Liver (tissue), 8 donors: ENCODE measurements at regions not wholly inside any gene's neighbourhood (a gene's known extent, or its start where the extent isn't known, plus 50 kb on each side); places are given as distances from the start of the nearest gene placed in this dataset.

Experiments
- DNase-seq: peaks from one replicate; pipeline ENCODE4 v3.0.0-alpha.2; 2017; ENCODE audit warnings: low spot score
- H3K27ac ChIP-seq, 2 donors: one replicate each; pipeline ENCODE4 v1.7.0; 2013; ENCODE audit warnings: inconsistent platforms in 2 of 2, low read length in 2 of 2, control low read depth in 1 of 2, low read depth in 1 of 2, mild to moderate bottlenecking in 1 of 2
- H3K27me3 ChIP-seq, 4 donors: one replicate each; pipeline versions ENCODE4 v1.6.1 to v1.7.0; 2013; ENCODE audit warnings: low read length in 3 of 4, inconsistent platforms in 1 of 4, mild to moderate bottlenecking in 1 of 4, moderate library complexity in 1 of 4; ENCODE audit not compliant: control insufficient read depth in 4 of 4, insufficient read depth in 4 of 4
- H3K36me3 ChIP-seq, 4 donors: one replicate each; pipeline versions ENCODE4 v1.6.1 to v1.7.0; 2013; ENCODE audit warnings: low read length in 3 of 4, mild to moderate bottlenecking in 3 of 4, low read depth in 1 of 4, moderate library complexity in 1 of 4; ENCODE audit not compliant: control insufficient read depth in 4 of 4, insufficient read depth in 3 of 4
- H3K4me1 ChIP-seq, 4 donors: one replicate each; pipeline versions ENCODE4 v1.6.1 to v1.7.0; 2013; ENCODE audit warnings: low read length in 3 of 4, mild to moderate bottlenecking in 3 of 4, moderate library complexity in 1 of 4; ENCODE audit not compliant: control insufficient read depth in 4 of 4, insufficient read depth in 4 of 4
- H3K4me3 ChIP-seq, 3 donors: one replicate each; pipeline versions ENCODE4 v1.6.1 to v1.7.0; 2013; ENCODE audit warnings: low read length in 3 of 3, control low read depth in 1 of 3, low read depth in 1 of 3, mild to moderate bottlenecking in 1 of 3
- H3K9ac ChIP-seq, 2 donors: one replicate each; pipeline ENCODE4 v1.7.0; 2013; ENCODE audit warnings: low read length in 2 of 2, mild to moderate bottlenecking in 2 of 2, moderate library complexity in 2 of 2, control low read depth in 1 of 2, low read depth in 1 of 2
- H3K9me3 ChIP-seq, 4 donors: one replicate each; pipeline versions ENCODE4 v1.6.1 to v1.7.0; 2013; ENCODE audit warnings: low read length in 3 of 4; ENCODE audit not compliant: control insufficient read depth in 4 of 4
- EGR1 ChIP-seq, 2 donors: IDR thresholded peaks; 2 replicates each; pipeline ENCODE4 v1.6.1; 2016 to 2018; ENCODE audit warnings: antibody characterized with exemption in 2 of 2, low read depth in 2 of 2
- FOXA1 ChIP-seq: IDR thresholded peaks from 2 replicates; pipeline ENCODE4 v1.6.1; 2016; ENCODE audit warnings: antibody characterized with exemption
- FOXA2 ChIP-seq: IDR thresholded peaks from 2 replicates; pipeline ENCODE4 v1.6.1; 2016; ENCODE audit warnings: antibody characterized with exemption
- HNF4A ChIP-seq, 2 donors: conservative IDR thresholded peaks; 2 replicates each; pipeline ENCODE4 v1.6.1; 2016; ENCODE audit warnings: antibody characterized with exemption in 2 of 2, mild to moderate bottlenecking in 2 of 2
- HNF4G ChIP-seq: IDR thresholded peaks from 2 replicates; pipeline ENCODE4 v1.6.1; 2016; ENCODE audit warnings: antibody characterized with exemption
- JUND ChIP-seq, 2 donors: IDR thresholded peaks; 2 replicates each; pipeline ENCODE4 v1.6.1; 2016; ENCODE audit warnings: antibody characterized with exemption in 2 of 2
- RAD21 ChIP-seq, 2 donors: IDR thresholded peaks; 2 replicates each; pipeline ENCODE4 v1.6.1; 2016; ENCODE audit warnings: antibody characterized with exemption in 2 of 2, mild to moderate bottlenecking in 2 of 2
- RXRA ChIP-seq, 2 donors: IDR thresholded peaks; 2 replicates each; pipeline ENCODE4 v1.6.1; 2017 to 2018; ENCODE audit warnings: antibody characterized with exemption in 2 of 2, mild to moderate bottlenecking in 1 of 2
- SP1 ChIP-seq: IDR thresholded peaks from 2 replicates; pipeline ENCODE4 v1.6.1; 2018; ENCODE audit warnings: antibody characterized with exemption, mild to moderate bottlenecking
- TAF1 ChIP-seq: conservative IDR thresholded peaks from 2 replicates; pipeline ENCODE4 v1.6.1; 2016; ENCODE audit warnings: antibody characterized with exemption, mild to moderate bottlenecking
- YY1 ChIP-seq: IDR thresholded peaks from 2 replicates; pipeline ENCODE4 v1.6.1; 2016; ENCODE audit warnings: antibody characterized with exemption, mild to moderate bottlenecking
- WGBS: extraction: QIAGEN DNeasy Blood & Tissue Kit; methylation state at CpG from one replicate; pipeline ENCODE4 v1.1.7; 2013; 5-methylcytosine and 5-hydroxymethylcytosine counted together
- TF ChIP-seq, protein P1 (sequence below): IDR thresholded peaks from 2 replicates; pipeline ENCODE4 v1.6.1; 2016; ENCODE audit warnings: antibody characterized with exemption, mild to moderate bottlenecking
- TF ChIP-seq, protein P2 (sequence below): fragments of 150-350 bp; IDR thresholded peaks from 2 replicates; pipeline ENCODE4 v1.5.1; 2017; ENCODE audit warnings: improper control_type of control experiment, low read depth, low read length; ENCODE audit not compliant: missing input control
- TF ChIP-seq, protein P3 (sequence below): IDR thresholded peaks from 2 replicates; pipeline ENCODE4 v1.6.1; 2016; ENCODE audit warnings: antibody characterized with exemption
- TF ChIP-seq, protein P4 (sequence below): IDR thresholded peaks from 2 replicates; pipeline ENCODE4 v1.6.1; 2016; ENCODE audit warnings: antibody characterized with exemption
- TF ChIP-seq, protein P5 (sequence below): IDR thresholded peaks from 2 replicates; pipeline ENCODE4 v1.6.1; 2016; ENCODE audit warnings: antibody characterized with exemption
- donor health status: healthy.
- donor health status: healthy.
- donor health status: healthy.
- donor health status: healthy.
- donor health status: healthy.

DNA sequence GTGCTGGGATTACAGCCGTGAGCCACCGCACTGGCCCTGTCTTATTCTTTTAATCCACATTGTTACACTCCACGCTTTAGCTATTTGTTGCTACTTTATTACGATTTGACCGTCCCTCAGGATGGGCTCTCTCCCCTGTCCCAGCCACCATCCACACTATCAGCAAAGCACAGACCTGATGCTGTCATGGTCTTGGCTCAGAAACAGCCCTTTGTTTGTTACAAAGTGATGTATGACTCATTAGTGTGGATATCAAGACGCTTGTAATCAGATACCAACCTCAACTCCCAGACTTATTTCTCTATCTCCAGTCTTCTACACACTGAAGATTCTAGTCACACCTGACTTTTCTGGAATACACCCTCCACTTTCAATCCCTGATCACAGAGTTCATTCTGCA lies 84.6 kb upstream of the FREM2 start:
- Histone ChIP-seq H3K9ac (no peak overlapping the region), H3K27ac (no peak overlapping the region), H3K27me3 (no peaks in the 10 kb centered on the region), H3K9me3 (no peaks in the 10 kb centered on the region), H3K4me1 (no peaks in the 10 kb centered on the region), H3K36me3 (no peaks in the 10 kb centered on the region), H3K4me3 (no peak overlapping the region)
- 80% methylated on average over 6 of the region's 6 CpGs for WGBS
- DNase-seq, result no peak
- TF ChIP-seq HNF4A (conservative IDR thresholded peaks at IDR 0.05), result no peak
- no peak for TF ChIP-seq EGR1 (IDR thresholded peaks at IDR 0.05; ENCODE audit: low read depth in 2 of 2)
- TF ChIP-seq FOXA2, result no peak
- no peak for TF ChIP-seq JUND (IDR thresholded peaks at IDR 0.05)
- TF ChIP-seq RXRA (IDR thresholded peaks at IDR 0.05), result no peak
- TF ChIP-seq, protein P1, sequence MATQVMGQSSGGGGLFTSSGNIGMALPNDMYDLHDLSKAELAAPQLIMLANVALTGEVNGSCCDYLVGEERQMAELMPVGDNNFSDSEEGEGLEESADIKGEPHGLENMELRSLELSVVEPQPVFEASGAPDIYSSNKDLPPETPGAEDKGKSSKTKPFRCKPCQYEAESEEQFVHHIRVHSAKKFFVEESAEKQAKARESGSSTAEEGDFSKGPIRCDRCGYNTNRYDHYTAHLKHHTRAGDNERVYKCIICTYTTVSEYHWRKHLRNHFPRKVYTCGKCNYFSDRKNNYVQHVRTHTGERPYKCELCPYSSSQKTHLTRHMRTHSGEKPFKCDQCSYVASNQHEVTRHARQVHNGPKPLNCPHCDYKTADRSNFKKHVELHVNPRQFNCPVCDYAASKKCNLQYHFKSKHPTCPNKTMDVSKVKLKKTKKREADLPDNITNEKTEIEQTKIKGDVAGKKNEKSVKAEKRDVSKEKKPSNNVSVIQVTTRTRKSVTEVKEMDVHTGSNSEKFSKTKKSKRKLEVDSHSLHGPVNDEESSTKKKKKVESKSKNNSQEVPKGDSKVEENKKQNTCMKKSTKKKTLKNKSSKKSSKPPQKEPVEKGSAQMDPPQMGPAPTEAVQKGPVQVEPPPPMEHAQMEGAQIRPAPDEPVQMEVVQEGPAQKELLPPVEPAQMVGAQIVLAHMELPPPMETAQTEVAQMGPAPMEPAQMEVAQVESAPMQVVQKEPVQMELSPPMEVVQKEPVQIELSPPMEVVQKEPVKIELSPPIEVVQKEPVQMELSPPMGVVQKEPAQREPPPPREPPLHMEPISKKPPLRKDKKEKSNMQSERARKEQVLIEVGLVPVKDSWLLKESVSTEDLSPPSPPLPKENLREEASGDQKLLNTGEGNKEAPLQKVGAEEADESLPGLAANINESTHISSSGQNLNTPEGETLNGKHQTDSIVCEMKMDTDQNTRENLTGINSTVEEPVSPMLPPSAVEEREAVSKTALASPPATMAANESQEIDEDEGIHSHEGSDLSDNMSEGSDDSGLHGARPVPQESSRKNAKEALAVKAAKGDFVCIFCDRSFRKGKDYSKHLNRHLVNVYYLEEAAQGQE, result no peak
- TF ChIP-seq YY1, result no peak
- TF ChIP-seq, protein P2, sequence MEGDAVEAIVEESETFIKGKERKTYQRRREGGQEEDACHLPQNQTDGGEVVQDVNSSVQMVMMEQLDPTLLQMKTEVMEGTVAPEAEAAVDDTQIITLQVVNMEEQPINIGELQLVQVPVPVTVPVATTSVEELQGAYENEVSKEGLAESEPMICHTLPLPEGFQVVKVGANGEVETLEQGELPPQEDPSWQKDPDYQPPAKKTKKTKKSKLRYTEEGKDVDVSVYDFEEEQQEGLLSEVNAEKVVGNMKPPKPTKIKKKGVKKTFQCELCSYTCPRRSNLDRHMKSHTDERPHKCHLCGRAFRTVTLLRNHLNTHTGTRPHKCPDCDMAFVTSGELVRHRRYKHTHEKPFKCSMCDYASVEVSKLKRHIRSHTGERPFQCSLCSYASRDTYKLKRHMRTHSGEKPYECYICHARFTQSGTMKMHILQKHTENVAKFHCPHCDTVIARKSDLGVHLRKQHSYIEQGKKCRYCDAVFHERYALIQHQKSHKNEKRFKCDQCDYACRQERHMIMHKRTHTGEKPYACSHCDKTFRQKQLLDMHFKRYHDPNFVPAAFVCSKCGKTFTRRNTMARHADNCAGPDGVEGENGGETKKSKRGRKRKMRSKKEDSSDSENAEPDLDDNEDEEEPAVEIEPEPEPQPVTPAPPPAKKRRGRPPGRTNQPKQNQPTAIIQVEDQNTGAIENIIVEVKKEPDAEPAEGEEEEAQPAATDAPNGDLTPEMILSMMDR, result no peak
- no peak for TF ChIP-seq TAF1
- TF ChIP-seq, protein P3, sequence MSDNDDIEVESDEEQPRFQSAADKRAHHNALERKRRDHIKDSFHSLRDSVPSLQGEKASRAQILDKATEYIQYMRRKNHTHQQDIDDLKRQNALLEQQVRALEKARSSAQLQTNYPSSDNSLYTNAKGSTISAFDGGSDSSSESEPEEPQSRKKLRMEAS, result no peak
- TF ChIP-seq SP1, result no peak

DNA sequence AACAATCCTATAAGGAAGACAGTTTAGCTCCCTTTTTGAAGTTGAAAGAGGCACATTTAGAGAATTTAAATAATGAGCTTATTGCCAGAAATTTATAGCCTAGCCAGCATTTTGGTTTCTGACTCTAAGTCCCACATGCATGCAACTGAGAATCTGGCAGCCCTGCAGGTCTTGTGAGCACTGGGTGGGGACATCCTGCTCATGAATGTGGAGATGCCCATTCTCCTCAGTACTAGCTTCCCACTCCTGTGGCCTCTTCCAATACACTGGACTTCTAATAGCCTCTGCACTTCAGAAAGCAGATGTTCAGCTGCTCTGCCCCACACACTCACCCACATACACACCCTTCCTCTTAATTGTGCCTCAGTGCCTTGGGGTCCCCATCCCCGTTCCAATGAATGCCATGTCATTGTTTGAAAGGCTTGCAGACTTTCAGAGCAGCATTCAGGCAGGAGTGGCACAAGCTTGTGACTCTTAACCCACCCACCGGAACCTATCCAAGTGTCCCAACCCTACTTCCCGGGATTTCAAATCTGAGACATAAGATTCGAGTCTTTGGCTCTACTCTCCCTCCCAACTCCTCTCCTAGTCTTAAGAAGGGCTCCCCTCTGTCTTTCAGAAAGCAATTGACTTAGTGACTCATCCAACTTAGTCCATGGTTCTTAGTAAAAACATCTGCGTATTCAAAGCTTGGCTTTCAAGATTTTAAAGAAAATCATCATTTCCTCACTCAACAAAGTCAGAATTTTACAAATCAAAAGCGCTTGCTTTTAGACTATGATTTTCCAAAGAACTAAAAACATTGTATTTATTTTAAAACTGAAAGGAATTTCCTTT lies 80.0 kb upstream of the FREM2 start:
- Histone ChIP-seq H3K9ac (no peak overlapping the region), H3K9me3 (no peaks in the 10 kb centered on the region), H3K36me3 (no peaks in the 10 kb centered on the region), H3K27ac (no peak overlapping the region), H3K4me3 (no peak overlapping the region), H3K4me1 (no peaks in the 10 kb centered on the region), H3K27me3 (no peaks in the 10 kb centered on the region)
- DNase-seq, result no peak
- 84% methylated on average over 6 of the region's 6 CpGs for WGBS
- TF ChIP-seq, protein P1, result no peak
- no peak for TF ChIP-seq FOXA2
- TF ChIP-seq, protein P2, result no peak
- TF ChIP-seq, protein P4, sequence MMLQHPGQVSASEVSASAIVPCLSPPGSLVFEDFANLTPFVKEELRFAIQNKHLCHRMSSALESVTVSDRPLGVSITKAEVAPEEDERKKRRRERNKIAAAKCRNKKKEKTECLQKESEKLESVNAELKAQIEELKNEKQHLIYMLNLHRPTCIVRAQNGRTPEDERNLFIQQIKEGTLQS, result no peak
- no peak for TF ChIP-seq EGR1 (IDR thresholded peaks at IDR 0.05; ENCODE audit: low read depth in 2 of 2)
- TF ChIP-seq SP1, result no peak
- TF ChIP-seq HNF4G, result no peak
- no peak for TF ChIP-seq RXRA (IDR thresholded peaks at IDR 0.05)
- TF ChIP-seq, protein P3, result no peak
- TF ChIP-seq RAD21 (IDR thresholded peaks at IDR 0.05), result no peak
- TF ChIP-seq FOXA1, result no peak
- TF ChIP-seq, protein P5, sequence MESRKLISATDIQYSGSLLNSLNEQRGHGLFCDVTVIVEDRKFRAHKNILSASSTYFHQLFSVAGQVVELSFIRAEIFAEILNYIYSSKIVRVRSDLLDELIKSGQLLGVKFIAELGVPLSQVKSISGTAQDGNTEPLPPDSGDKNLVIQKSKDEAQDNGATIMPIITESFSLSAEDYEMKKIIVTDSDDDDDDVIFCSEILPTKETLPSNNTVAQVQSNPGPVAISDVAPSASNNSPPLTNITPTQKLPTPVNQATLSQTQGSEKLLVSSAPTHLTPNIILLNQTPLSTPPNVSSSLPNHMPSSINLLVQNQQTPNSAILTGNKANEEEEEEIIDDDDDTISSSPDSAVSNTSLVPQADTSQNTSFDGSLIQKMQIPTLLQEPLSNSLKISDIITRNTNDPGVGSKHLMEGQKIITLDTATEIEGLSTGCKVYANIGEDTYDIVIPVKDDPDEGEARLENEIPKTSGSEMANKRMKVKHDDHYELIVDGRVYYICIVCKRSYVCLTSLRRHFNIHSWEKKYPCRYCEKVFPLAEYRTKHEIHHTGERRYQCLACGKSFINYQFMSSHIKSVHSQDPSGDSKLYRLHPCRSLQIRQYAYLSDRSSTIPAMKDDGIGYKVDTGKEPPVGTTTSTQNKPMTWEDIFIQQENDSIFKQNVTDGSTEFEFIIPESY, result no peak
